Small intestine (tissue), 7 donors: ENCODE measurements at regions not wholly inside any gene's neighbourhood (a gene's known extent, or its start where the extent isn't known, plus 50 kb on each side); places are given as distances from the start of the nearest gene placed in this dataset.
"Not testable (repeated sequence)": the region's sequence is repeated elsewhere in the genome, so short reads cannot be mapped to it uniquely, and the experiment has no call there.

Experiments
- DNase-seq, 2 donors: peaks; one replicate each; pipeline versions ENCODE4 v3.0.0 to v3.0.0-alpha.2; 2013
- FAIRE-seq: peaks from 2 replicates; lab custom pipeline; 2012; peaks lifted over from hg19 to GRCh38; lab: Jason Lieb, UNC
- H3K27ac ChIP-seq, 3 donors: one replicate each; pipeline ENCODE4 v1.5.1; 2013; ENCODE audit warnings: low read length in 2 of 3, mild to moderate bottlenecking in 2 of 3, control low read depth in 1 of 3, inconsistent platforms in 1 of 3, low read depth in 1 of 3, moderate library complexity in 1 of 3
- H3K27me3 ChIP-seq, 3 donors: one replicate each; pipeline ENCODE4 v1.6.1; 2013; ENCODE audit warnings: low read length in 3 of 3, inconsistent platforms in 1 of 3; ENCODE audit not compliant: control insufficient read depth in 3 of 3, insufficient read depth in 3 of 3
- H3K36me3 ChIP-seq, 3 donors: one replicate each; pipeline ENCODE4 v1.6.1; 2013; ENCODE audit warnings: low read length in 3 of 3, inconsistent platforms in 1 of 3, low read depth in 1 of 3, mild to moderate bottlenecking in 1 of 3, moderate library complexity in 1 of 3; ENCODE audit not compliant: control insufficient read depth in 3 of 3, insufficient read depth in 2 of 3
- H3K4me1 ChIP-seq, 3 donors: one replicate each; pipeline ENCODE4 v1.6.1; 2013; ENCODE audit warnings: low read length in 2 of 3, inconsistent platforms in 1 of 3, low read depth in 1 of 3, mild to moderate bottlenecking in 1 of 3, moderate library complexity in 1 of 3; ENCODE audit not compliant: control insufficient read depth in 3 of 3, insufficient read depth in 2 of 3
- H3K4me3 ChIP-seq, 3 donors: one replicate each; pipeline ENCODE4 v1.5.1; 2013; ENCODE audit warnings: low read length in 3 of 3, control low read depth in 1 of 3, inconsistent platforms in 1 of 3, low read depth in 1 of 3, mild to moderate bottlenecking in 1 of 3, moderate library complexity in 1 of 3
- H3K9me3 ChIP-seq, 2 donors: one replicate each; pipeline ENCODE4 v1.6.1; 2013; ENCODE audit warnings: low read depth in 1 of 2, low read length in 1 of 2; ENCODE audit not compliant: control insufficient read depth in 2 of 2, insufficient read depth in 1 of 2
- WGBS, 3 donors: extraction: QIAGEN DNeasy Blood & Tissue Kit; methylation state at CpG; one replicate each; pipeline ENCODE4 v1.1.7; 2013; 5-methylcytosine and 5-hydroxymethylcytosine counted together
- donor health status: healthy with polysubstance abuse.
- donor health status: control.
- donor health status: control.
- donor health status: Bipolar disorder and iron deficiency.
- donor health status: healthy.

- FAIRE-seq (no peak), DNase-seq (no peak)
- H3K4me3 ChIP-seq, result no peak overlapping the region
- WGBS, 3 donors, result 83 to 87% (median 87%) methylated on average over 2 of the region's 2 CpGs
- peaks cover 0 to 4% (median 0%) of the 10 kb centered on the region in 3 donors for H3K4me1 ChIP-seq
- H3K27me3 ChIP-seq, result no peaks in the 10 kb centered on the region
- H3K9me3 ChIP-seq, result no peaks in the 10 kb centered on the region
- H3K36me3 ChIP-seq, result no peaks in the 10 kb centered on the region
- H3K27ac ChIP-seq, result no peak overlapping the region
Measured at GRCh38 chr9:27676827-27677226, 103.5 kb upstream of the C9orf72 start.

- Histone ChIP-seq H3K4me1 (no peaks in the 10 kb centered on the region), H3K4me3 (no peak overlapping the region), H3K9me3 (no peaks in the 10 kb centered on the region), H3K36me3 (no peaks in the 10 kb centered on the region), H3K27ac (no peak overlapping the region), H3K27me3 (no peaks in the 10 kb centered on the region)
- no peak for FAIRE-seq
- WGBS, 3 donors, result 79 to 86% (median 83%) methylated on average over 2 of the region's 2 CpGs
- DNase-seq, result no peak
Measured at GRCh38 chr9:27679338-27679737, 106.1 kb upstream of the C9orf72 start.

- DNase-seq (no peak), FAIRE-seq (no peak)
- no peaks in the 10 kb centered on the region for H3K27me3 ChIP-seq
- H3K36me3 ChIP-seq, result no peaks in the 10 kb centered on the region
- H3K4me1 ChIP-seq, result no peaks in the 10 kb centered on the region
- H3K4me3 ChIP-seq, result no peak overlapping the region
- H3K9me3 ChIP-seq, result no peaks in the 10 kb centered on the region
- no peak overlapping the region for H3K27ac ChIP-seq
- WGBS, 3 donors, result 83 to 86% (median 84%) methylated on average over 7 of the region's 7 CpGs
Measured at GRCh38 chr9:27683181-27683580, 109.9 kb upstream of the C9orf72 start.

GRCh38 chr9:27688954-27689353 is 115.7 kb upstream of the C9orf72 start:
- H3K4me1 ChIP-seq, result no peaks in the 10 kb centered on the region
- H3K9me3 ChIP-seq, result no peaks in the 10 kb centered on the region
- H3K27ac ChIP-seq, result no peak overlapping the region
- H3K36me3 ChIP-seq, result no peaks in the 10 kb centered on the region
- no peaks in the 10 kb centered on the region for H3K27me3 ChIP-seq
- no peak for FAIRE-seq
- WGBS, 3 donors, result 69 to 76% (median 73%) methylated on average over 6 of the region's 6 CpGs
- no peak overlapping the region for H3K4me3 ChIP-seq
- no peak for DNase-seq

GRCh38 chr9:27690816-27691215 is 117.5 kb upstream of the C9orf72 start:
- H3K27ac ChIP-seq, H3K4me1 ChIP-seq, H3K4me3 ChIP-seq, H3K9me3 ChIP-seq, H3K36me3 ChIP-seq, DNase-seq, H3K27me3 ChIP-seq, FAIRE-seq: not testable (repeated sequence)
- 48 to 71% (median 65%) methylated on average over 8 to 12 of the region's 17 CpGs for WGBS, 3 donors

GRCh38 chr9:27699621-27700020 is 126.3 kb upstream of the C9orf72 start:
- Histone ChIP-seq H3K27me3 (no peaks in the 10 kb centered on the region), H3K27ac (no peak overlapping the region), H3K9me3 (no peaks in the 10 kb centered on the region), H3K4me3 (no peak overlapping the region), H3K36me3 (no peaks in the 10 kb centered on the region), H3K4me1 (peaks cover 0 to 6% (median 0%) of the 10 kb centered on the region in 3 donors)
- FAIRE-seq (no peak), DNase-seq (no peak)
- 12 to 32% (median 15%) methylated on average over 1 of the region's 1 CpG for WGBS, 3 donors

GRCh38 chr9:27701016-27701415 is 127.7 kb upstream of the C9orf72 start:
- DNase-seq (no peak), FAIRE-seq (no peak)
- H3K9me3 ChIP-seq, result no peaks in the 10 kb centered on the region
- no peak overlapping the region for H3K4me3 ChIP-seq
- WGBS, 3 donors, result 68 to 88% (median 83%) methylated on average over 3 of the region's 3 CpGs
- H3K27me3 ChIP-seq, result no peaks in the 10 kb centered on the region
- peak overlapping the region in 2 of 3 donors; percentile 8 to 82 for H3K27ac ChIP-seq
- H3K4me1 ChIP-seq, result peaks cover 0 to 6% (median 0%) of the 10 kb centered on the region in 3 donors
- no peaks in the 10 kb centered on the region for H3K36me3 ChIP-seq

GRCh38 chr9:27701587-27701986 is 128.3 kb upstream of the C9orf72 start:
- H3K9me3 ChIP-seq, result no peaks in the 10 kb centered on the region
- peak overlapping the region in 2 of 3 donors; percentile 8 to 82 for H3K27ac ChIP-seq
- no peak overlapping the region for H3K4me3 ChIP-seq
- H3K4me1 ChIP-seq, result peaks cover 0 to 6% (median 0%) of the 10 kb centered on the region in 3 donors
- H3K27me3 ChIP-seq, result no peaks in the 10 kb centered on the region
- no peaks in the 10 kb centered on the region for H3K36me3 ChIP-seq
- FAIRE-seq (no peak), DNase-seq (peak; percentile 12 to 40)
- WGBS, 3 donors, result 46 to 79% (median 68%) methylated on average over 7 of the region's 7 CpGs
